HL-60 (cell line): ENCODE measurements at regions not wholly inside any gene's neighbourhood (a gene's known extent, or its start where the extent isn't known, plus 50 kb on each side); places are given as distances from the start of the nearest gene placed in this dataset.

Source experiments
- DNase-seq, 2 experiments: peaks; one replicate each; pipeline ENCODE4 v3.0.0-alpha.2; 2010 to 2020; ENCODE audit warnings: low read depth in 1 of 2, low spot score in 1 of 2
- H3K27ac ChIP-seq: fragments of 250-450 bp; sonication (Bioruptor Pico); replicated peaks from 2 replicates; pipeline ENCODE4 v1.5.1; 2020; ENCODE audit warnings: mild to moderate bottlenecking, moderate library complexity
- H3K27me3 ChIP-seq: fragments of 250-450 bp; sonication (Bioruptor Pico); 2 replicates; pipeline ENCODE4 v1.5.1; 2021; ENCODE audit warnings: mild to moderate bottlenecking, moderate library complexity; ENCODE audit not compliant: insufficient read depth, poor library complexity, severe bottlenecking
- H3K4me3 ChIP-seq: replicated peaks from 2 replicates; pipeline ENCODE4 v1.5.1; 2011; ENCODE audit warnings: mild to moderate bottlenecking, control low read depth, low read length; ENCODE audit not compliant: insufficient read depth
- GABPA ChIP-seq: IDR thresholded peaks from 2 replicates; pipeline ENCODE4 v1.6.1; 2012; ENCODE audit warnings: low read depth
- POLR2AphosphoS5 ChIP-seq: IDR thresholded peaks from 2 replicates; pipeline ENCODE4 v1.6.1; 2012; ENCODE audit warnings: low read depth
- SPI1 ChIP-seq: IDR thresholded peaks from 2 replicates; pipeline ENCODE4 v1.6.1; 2012; ENCODE audit warnings: low read depth, mild to moderate bottlenecking, borderline replicate concordance
- TF ChIP-seq, protein P1 (sequence below): IDR thresholded peaks from one replicate; pipeline ENCODE4 v1.5.1; 2011; ENCODE audit warnings: low read length, control low read depth, inconsistent platforms; ENCODE audit not compliant: insufficient read depth
- TF ChIP-seq, protein P2 (sequence below): IDR thresholded peaks from 2 replicates; pipeline ENCODE4 v1.6.1; 2012; ENCODE audit warnings: low read depth; ENCODE audit not compliant: insufficient replicate concordance

DNA sequence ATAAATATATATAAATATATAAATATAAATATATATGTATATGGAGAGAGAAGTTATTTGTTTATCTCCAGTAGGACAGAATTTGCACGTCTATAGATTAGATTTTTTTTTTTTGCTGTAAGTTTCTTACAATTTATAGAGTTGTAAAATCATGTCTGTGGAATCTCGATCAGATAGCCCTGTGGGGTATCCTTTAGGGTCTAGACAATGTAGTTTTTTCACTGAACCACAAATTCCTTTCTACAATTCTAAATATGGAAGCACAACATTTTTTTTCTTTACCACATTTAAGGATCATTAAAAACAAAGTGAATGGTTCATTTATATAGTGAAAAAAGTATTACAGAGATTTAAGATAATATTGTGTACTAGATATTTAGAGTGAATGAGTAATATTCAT, 384.2 kb upstream of the ZNF608 start:
- Histone ChIP-seq H3K27ac (no peak overlapping the region), H3K4me3 (no peak overlapping the region), H3K27me3 (no peaks in the 10 kb centered on the region)
- TF ChIP-seq GABPA (no peak), POLR2AphosphoS5 (no peak), SPI1 (no peak)
- TF ChIP-seq, protein P1, sequence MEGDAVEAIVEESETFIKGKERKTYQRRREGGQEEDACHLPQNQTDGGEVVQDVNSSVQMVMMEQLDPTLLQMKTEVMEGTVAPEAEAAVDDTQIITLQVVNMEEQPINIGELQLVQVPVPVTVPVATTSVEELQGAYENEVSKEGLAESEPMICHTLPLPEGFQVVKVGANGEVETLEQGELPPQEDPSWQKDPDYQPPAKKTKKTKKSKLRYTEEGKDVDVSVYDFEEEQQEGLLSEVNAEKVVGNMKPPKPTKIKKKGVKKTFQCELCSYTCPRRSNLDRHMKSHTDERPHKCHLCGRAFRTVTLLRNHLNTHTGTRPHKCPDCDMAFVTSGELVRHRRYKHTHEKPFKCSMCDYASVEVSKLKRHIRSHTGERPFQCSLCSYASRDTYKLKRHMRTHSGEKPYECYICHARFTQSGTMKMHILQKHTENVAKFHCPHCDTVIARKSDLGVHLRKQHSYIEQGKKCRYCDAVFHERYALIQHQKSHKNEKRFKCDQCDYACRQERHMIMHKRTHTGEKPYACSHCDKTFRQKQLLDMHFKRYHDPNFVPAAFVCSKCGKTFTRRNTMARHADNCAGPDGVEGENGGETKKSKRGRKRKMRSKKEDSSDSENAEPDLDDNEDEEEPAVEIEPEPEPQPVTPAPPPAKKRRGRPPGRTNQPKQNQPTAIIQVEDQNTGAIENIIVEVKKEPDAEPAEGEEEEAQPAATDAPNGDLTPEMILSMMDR, result no peak
- TF ChIP-seq, protein P2, sequence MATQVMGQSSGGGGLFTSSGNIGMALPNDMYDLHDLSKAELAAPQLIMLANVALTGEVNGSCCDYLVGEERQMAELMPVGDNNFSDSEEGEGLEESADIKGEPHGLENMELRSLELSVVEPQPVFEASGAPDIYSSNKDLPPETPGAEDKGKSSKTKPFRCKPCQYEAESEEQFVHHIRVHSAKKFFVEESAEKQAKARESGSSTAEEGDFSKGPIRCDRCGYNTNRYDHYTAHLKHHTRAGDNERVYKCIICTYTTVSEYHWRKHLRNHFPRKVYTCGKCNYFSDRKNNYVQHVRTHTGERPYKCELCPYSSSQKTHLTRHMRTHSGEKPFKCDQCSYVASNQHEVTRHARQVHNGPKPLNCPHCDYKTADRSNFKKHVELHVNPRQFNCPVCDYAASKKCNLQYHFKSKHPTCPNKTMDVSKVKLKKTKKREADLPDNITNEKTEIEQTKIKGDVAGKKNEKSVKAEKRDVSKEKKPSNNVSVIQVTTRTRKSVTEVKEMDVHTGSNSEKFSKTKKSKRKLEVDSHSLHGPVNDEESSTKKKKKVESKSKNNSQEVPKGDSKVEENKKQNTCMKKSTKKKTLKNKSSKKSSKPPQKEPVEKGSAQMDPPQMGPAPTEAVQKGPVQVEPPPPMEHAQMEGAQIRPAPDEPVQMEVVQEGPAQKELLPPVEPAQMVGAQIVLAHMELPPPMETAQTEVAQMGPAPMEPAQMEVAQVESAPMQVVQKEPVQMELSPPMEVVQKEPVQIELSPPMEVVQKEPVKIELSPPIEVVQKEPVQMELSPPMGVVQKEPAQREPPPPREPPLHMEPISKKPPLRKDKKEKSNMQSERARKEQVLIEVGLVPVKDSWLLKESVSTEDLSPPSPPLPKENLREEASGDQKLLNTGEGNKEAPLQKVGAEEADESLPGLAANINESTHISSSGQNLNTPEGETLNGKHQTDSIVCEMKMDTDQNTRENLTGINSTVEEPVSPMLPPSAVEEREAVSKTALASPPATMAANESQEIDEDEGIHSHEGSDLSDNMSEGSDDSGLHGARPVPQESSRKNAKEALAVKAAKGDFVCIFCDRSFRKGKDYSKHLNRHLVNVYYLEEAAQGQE, result no peak
- no peak for DNase-seq

DNA sequence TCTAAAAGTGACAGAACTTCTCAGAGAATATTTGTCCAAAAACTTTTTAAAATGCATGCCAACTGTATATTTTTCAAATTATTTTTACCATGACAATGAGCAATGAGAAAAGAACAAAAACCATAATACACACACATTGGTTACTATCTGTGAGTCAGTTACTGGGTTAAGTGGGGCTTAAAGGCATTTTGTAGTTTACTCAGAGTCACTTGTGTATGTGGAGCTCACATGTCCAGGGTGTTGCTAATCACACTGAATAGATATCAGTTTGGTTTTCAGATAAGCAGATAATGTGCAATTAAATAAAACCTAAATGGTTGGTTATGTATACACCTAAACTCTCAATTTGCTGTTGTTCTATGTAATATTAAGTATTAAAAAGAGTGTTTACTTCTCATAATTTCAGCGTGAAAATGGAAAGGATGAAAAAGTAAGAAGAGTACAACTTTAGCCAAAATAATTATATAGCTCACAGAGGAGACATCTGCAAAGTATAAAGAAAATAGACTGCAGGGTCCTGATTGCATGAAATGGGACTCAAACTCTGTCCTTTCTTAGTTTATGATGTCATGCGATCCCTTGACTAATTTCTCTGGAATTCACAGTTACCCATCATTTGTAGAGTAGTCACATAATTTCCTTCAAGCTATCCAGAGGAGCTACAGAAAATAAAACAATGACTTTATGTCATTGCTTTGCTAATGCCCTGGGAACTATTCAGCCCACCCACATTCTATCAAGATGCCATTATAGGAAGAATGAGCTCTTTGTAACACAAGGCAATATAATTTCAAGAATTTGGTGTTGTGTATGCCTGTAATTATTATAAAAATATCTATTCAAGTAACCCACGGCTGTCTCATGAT, 388.0 kb upstream of the ZNF608 start:
- H3K27ac ChIP-seq, result no peak overlapping the region
- H3K4me3 ChIP-seq, result no peak overlapping the region
- TF ChIP-seq, protein P1, result no peak
- TF ChIP-seq POLR2AphosphoS5 (no peak), GABPA (no peak), SPI1 (no peak)
- TF ChIP-seq, protein P2, result no peak
- DNase-seq, result no peak
- H3K27me3 ChIP-seq, result no peaks in the 10 kb centered on the region

DNA sequence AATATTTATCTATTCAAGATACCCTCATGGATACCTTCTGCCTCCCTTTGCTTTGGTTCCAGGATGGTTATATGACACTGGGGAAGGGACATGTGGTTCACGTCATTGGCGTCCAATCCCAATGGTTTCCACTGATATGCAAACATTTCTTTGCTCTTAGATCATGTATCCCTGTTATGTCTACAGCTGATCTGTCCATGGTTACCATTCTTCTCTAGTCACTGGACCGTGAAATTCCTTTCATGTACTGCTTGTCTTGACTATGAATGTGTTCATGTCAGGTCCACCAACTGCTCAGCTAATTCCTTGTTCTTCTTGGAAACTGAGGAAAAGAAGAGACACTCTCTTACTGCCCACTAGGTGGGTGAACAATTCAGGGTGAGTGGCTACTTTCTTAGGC, 391.1 kb upstream of the ZNF608 start:
- no peak for TF ChIP-seq POLR2AphosphoS5
- TF ChIP-seq, protein P1, result no peak
- TF ChIP-seq, protein P2, result no peak
- TF ChIP-seq SPI1, result no peak
- no peak for TF ChIP-seq GABPA
- H3K4me3 ChIP-seq, result no peak overlapping the region
- no peak overlapping the region for H3K27ac ChIP-seq
- no peak for DNase-seq
- no peaks in the 10 kb centered on the region for H3K27me3 ChIP-seq
